GM21367 (cell line): ENCODE measurements at regions not wholly inside any gene's neighbourhood (a gene's known extent, or its start where the extent isn't known, plus 50 kb on each side); places are given as distances from the start of the nearest gene placed in this dataset.

ENCODE experiments used
- ATAC-seq: cut with Tn5 transposase; IDR thresholded peaks from one replicate; pipeline ENCODE4 v1.9.1; 2021; ENCODE audit not compliant: unreplicated experiment

GRCh38 chr15:60093273-60094067, 89.4 kb downstream of the FOXB1 start:
- ATAC-seq: no peak

GRCh38 chr15:60095711-60096110, 91.6 kb downstream of the FOXB1 start:
- no peak for ATAC-seq

- ATAC-seq: no peak
Observed at GRCh38 chr15:60096157-60096556, 92.0 kb downstream of the FOXB1 start.

- ATAC-seq: no peak
Observed at GRCh38 chr15:60101416-60101815, 97.3 kb downstream of the FOXB1 start.

GRCh38 chr15:60102748-60103147, 98.6 kb downstream of the FOXB1 start:
- no peak for ATAC-seq

DNA sequence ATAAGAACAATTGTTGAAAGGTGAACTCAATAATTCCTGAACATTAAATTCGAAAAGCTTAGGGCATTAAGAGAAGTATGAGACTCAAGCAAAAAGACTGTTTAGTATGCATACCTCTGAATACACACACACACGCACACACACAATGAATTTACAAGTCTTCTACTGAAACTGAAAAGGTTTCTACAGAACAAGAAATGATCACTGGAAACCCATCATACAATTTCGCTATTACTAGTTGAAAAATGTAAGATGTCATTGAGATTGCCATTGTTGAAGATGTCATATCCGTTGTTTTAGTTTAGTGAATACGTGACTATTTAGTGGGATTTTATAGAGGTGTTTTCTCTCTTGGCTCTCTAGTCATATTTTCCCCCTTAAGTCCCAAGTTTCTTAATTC, 106.8 kb downstream of the FOXB1 start:
- no peak for ATAC-seq

GRCh38 chr15:60115579-60116380, 111.7 kb downstream of the FOXB1 start:
- ATAC-seq: no peak

- ATAC-seq: no peak
Observed at GRCh38 chr15:60116456-60117089, 112.5 kb downstream of the FOXB1 start.

DNA sequence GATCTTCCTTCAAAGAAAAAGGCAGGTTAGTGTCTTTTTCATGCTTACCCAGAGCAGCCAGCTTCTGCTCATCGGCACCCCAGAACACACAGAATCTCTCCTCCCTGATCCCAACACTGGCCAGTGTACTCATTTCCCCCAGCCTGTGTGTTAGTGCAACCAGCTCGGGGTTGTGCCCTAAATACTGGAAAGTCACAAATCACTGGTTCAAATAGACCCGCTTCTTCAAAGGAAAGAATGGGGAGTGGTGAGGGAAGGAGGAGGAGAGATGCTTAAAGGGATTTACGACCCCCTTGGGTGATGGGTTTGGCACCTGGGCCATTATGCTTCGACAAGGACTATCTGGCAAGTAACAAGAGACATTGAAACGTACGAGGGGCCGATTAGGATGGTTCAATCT, 114.0 kb downstream of the FOXB1 start:
- ATAC-seq: no peak

DNA sequence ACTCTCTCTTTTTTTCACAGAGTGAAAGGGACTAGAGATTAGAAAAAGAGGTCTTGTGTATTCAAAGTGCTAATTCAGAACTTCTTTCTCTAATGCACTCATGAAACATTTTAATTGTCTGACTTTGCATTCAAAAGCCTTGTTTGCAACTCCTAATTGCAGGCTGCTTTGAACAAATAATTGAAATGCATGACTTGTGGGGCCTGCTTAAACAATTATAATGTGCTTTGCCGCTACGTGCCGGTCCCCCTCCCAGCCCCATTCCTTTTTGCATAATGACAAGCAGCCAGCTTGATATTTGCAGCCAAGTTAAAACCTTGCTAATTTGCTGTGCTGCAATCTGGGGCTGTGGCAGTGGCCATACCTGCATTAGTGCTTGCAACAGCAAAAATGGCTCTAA, 114.5 kb downstream of the FOXB1 start:
- no peak for ATAC-seq

GRCh38 chr15:60119101-60119500, 115.0 kb downstream of the FOXB1 start:
- no peak for ATAC-seq

DNA sequence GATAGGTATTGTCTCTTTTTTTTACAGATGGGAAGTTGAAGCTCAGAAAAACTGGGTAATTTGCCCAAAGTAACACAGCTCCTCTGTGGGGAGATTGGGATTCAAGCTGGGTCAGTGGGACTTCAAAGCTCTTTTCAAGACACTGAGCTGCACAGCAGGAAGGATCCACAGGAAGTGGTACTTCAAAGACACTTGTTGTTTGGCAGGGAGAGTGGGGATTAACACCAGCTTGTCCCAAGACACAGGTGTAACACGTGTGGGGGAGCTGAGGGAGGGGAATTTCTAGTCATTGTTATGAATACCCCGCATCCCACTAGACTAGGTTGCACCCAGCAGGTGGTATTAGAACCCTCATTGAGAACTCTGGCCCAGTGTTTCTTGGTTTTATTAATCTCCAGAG, 116.0 kb downstream of the FOXB1 start:
- no peak for ATAC-seq

GRCh38 chr15:60121845-60122244, 117.7 kb downstream of the FOXB1 start:
- no peak for ATAC-seq

- ATAC-seq: no peak
Observed at GRCh38 chr15:60122691-60123090, 118.6 kb downstream of the FOXB1 start.

GRCh38 chr15:60124460-60125070, 120.5 kb downstream of the FOXB1 start:
- no peak for ATAC-seq

DNA sequence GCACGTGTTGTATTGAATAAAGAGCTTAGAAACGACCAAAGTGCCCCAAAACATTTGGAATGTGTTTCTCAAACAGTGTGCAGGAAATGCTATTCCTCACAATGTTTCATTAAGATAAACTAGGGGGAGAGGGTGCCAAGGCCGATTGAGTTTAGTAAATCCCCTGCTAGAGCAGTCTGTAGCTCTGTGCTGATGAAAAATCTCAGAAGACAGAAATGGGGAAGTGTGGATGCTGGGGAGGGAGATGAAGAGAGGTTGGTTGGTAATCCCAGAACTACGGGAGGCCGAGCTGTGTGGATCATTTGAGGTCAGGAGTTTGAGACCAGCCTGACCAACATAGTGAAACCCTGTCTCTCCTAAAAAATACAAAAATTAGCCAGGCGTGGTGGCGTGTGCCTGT, 121.2 kb downstream of the FOXB1 start:
- ATAC-seq: no peak

- ATAC-seq: no peak
Observed at GRCh38 chr15:60126200-60126599, 122.1 kb downstream of the FOXB1 start.

- no peak for ATAC-seq
Observed at GRCh38 chr15:60126661-60127060, 122.5 kb downstream of the FOXB1 start.

GRCh38 chr15:60128000-60128376, 123.9 kb downstream of the FOXB1 start:
- no peak for ATAC-seq

DNA sequence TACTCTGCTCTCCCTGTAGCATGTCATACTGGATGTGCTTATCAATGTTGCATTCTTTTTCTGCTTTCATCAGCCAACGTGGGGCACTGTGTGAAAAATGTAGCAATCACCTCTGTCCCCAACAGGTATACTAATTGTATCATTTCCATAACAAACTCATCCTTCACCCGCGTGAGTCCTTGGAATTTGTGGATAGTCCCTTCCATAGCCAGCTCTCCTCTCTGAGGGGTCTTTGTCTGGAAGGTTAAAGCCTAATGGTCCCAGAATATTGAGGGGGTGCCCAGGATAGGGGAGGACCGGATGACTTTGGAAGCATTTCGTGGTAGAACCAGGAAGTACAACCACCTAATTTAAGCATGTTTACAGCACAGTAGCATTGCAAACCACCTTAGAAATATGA, 124.6 kb downstream of the FOXB1 start:
- ATAC-seq: no peak

- no peak for ATAC-seq
Observed at GRCh38 chr15:60130398-60130797, 126.3 kb downstream of the FOXB1 start.

DNA sequence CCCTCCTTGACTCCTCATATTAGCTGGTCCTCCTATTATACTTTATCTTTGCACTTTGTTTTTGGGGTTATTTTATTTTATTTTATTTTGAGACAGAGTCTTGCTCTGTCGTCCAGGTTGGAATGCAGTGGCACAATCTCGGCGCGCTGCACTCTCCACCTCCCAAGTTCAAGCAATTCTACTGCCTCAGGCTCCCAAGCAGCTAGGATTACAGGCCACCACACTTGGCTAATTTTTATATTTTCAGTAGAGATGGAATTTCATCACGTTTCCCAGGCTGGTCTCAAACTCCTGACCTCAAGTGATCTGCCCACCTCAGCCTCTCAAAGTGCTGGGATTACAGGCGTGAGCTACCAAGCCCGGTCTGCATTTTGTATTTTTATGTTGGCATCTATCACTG, 126.7 kb downstream of the FOXB1 start:
- ATAC-seq: no peak
